22Rv1 (cell line): ENCODE measurements at regions not wholly inside any gene's neighbourhood (a gene's known extent, or its start where the extent isn't known, plus 50 kb on each side); places are given as distances from the start of the nearest gene placed in this dataset.

Experiments used
- ZFX ChIP-seq: fragments of 450-650 bp; IDR thresholded peaks from 2 replicates; pipeline ENCODE4 v1.6.1; 2017; ENCODE audit warnings: antibody characterized with exemption, borderline replicate concordance
- TF ChIP-seq, protein P1 (sequence below): fragments of 450-650 bp; IDR thresholded peaks from 2 replicates; pipeline ENCODE4 v1.5.1; 2017; ENCODE audit warnings: mild to moderate bottlenecking

GRCh38 chr13:106176117-106176516 lies 359.3 kb downstream of the EFNB2 start:
- TF ChIP-seq, protein P1, sequence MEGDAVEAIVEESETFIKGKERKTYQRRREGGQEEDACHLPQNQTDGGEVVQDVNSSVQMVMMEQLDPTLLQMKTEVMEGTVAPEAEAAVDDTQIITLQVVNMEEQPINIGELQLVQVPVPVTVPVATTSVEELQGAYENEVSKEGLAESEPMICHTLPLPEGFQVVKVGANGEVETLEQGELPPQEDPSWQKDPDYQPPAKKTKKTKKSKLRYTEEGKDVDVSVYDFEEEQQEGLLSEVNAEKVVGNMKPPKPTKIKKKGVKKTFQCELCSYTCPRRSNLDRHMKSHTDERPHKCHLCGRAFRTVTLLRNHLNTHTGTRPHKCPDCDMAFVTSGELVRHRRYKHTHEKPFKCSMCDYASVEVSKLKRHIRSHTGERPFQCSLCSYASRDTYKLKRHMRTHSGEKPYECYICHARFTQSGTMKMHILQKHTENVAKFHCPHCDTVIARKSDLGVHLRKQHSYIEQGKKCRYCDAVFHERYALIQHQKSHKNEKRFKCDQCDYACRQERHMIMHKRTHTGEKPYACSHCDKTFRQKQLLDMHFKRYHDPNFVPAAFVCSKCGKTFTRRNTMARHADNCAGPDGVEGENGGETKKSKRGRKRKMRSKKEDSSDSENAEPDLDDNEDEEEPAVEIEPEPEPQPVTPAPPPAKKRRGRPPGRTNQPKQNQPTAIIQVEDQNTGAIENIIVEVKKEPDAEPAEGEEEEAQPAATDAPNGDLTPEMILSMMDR, result no peak
- no peak for TF ChIP-seq ZFX
